ENCODE measurements at regions not wholly inside any gene's neighbourhood (a gene's known extent, or its start where the extent isn't known, plus 50 kb on each side); places are given as distances from the start of the nearest gene placed in this dataset.

DNA sequence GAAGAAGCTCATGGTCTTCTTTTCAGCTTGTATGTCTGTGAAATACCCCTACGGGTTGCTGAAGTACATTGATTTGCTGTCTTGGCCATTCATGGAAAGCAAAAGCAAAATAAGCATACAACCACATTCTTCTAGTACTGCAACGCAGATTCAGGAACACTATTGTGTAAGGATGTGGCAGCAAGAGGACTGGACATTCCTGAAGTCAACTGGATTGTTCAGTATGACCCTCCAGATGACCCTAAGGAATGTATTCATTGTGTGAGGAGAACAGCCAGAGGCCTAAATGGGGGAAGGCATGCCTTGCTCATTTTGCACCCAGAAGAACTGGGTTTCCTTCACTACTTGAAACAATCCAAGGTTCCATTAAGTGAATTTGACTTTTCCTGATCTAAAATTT lies 133.4 kb upstream of the ANKRD1 start:
- H3K27me3 ChIP-seq: no peaks in the 10 kb centered on the region
- WGBS, 4 donors: 59 to 85% (median 76%) methylated on average over 2 of the region's 2 CpGs
- H3K4me1 ChIP-seq: peaks cover 0 to 30% (median 5%) of the 10 kb centered on the region in 12 donors
- no peak for TF ChIP-seq POLR2A (IDR thresholded peaks at IDR 0.05)
- TF ChIP-seq, protein P1, sequence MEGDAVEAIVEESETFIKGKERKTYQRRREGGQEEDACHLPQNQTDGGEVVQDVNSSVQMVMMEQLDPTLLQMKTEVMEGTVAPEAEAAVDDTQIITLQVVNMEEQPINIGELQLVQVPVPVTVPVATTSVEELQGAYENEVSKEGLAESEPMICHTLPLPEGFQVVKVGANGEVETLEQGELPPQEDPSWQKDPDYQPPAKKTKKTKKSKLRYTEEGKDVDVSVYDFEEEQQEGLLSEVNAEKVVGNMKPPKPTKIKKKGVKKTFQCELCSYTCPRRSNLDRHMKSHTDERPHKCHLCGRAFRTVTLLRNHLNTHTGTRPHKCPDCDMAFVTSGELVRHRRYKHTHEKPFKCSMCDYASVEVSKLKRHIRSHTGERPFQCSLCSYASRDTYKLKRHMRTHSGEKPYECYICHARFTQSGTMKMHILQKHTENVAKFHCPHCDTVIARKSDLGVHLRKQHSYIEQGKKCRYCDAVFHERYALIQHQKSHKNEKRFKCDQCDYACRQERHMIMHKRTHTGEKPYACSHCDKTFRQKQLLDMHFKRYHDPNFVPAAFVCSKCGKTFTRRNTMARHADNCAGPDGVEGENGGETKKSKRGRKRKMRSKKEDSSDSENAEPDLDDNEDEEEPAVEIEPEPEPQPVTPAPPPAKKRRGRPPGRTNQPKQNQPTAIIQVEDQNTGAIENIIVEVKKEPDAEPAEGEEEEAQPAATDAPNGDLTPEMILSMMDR (IDR thresholded peaks at IDR 0.05): no peak
- intact Hi-C loops (cut with DNase I): no loop called here
- no peak for ATAC-seq
- no peak overlapping the region for H3K27ac ChIP-seq
- H3K4me3 ChIP-seq: no peak overlapping the region
- H3K9me3 ChIP-seq: no peaks in the 10 kb centered on the region
- DNase-seq: no peak
- H3K36me3 ChIP-seq: no peaks in the 10 kb centered on the region

- H3K27ac ChIP-seq: no peak overlapping the region
- intact Hi-C loops (cut with DNase I): no loop called here
- ATAC-seq (no peak), DNase-seq (no peak)
- H3K27me3 ChIP-seq: no peaks in the 10 kb centered on the region
- TF ChIP-seq, protein P1 (IDR thresholded peaks at IDR 0.05): no peak
- TF ChIP-seq POLR2A (IDR thresholded peaks at IDR 0.05): no peak
- H3K4me3 ChIP-seq: no peak overlapping the region
- peaks cover 0 to 6% (median 0%) of the 10 kb centered on the region in 12 donors for H3K4me1 ChIP-seq
- H3K36me3 ChIP-seq: no peaks in the 10 kb centered on the region
- no peaks in the 10 kb centered on the region for H3K9me3 ChIP-seq
Measured at GRCh38 chr10:91061187-91061586, 140.3 kb upstream of the ANKRD1 start.

GRCh38 chr10:91061608-91062007 lies 140.7 kb upstream of the ANKRD1 start:
- no peak for TF ChIP-seq POLR2A (IDR thresholded peaks at IDR 0.05)
- TF ChIP-seq, protein P1 (IDR thresholded peaks at IDR 0.05): no peak
- peaks cover 0 to 9% (median 0%) of the 10 kb centered on the region in 12 donors for H3K4me1 ChIP-seq
- intact Hi-C loops (cut with DNase I): no loop called here
- WGBS, 4 donors: 53 to 62% (median 57%) methylated on average over 2 of the region's 2 CpGs
- ATAC-seq (no peak), DNase-seq (no peak)
- no peaks in the 10 kb centered on the region for H3K9me3 ChIP-seq
- H3K27me3 ChIP-seq: no peaks in the 10 kb centered on the region
- H3K36me3 ChIP-seq: no peaks in the 10 kb centered on the region
- no peak overlapping the region for H3K4me3 ChIP-seq
- no peak overlapping the region for H3K27ac ChIP-seq

- H3K27ac ChIP-seq: no peak overlapping the region
- peaks cover 0 to 9% (median 0%) of the 10 kb centered on the region in 12 donors for H3K4me1 ChIP-seq
- no peak for TF ChIP-seq POLR2A (IDR thresholded peaks at IDR 0.05)
- TF ChIP-seq, protein P1 (IDR thresholded peaks at IDR 0.05): no peak
- no peak overlapping the region for H3K4me3 ChIP-seq
- 79 to 86% (median 81%) methylated on average over 3 of the region's 3 CpGs for WGBS, 4 donors
- H3K9me3 ChIP-seq: no peaks in the 10 kb centered on the region
- DNase-seq (no peak), ATAC-seq (no peak)
- H3K36me3 ChIP-seq: no peaks in the 10 kb centered on the region
- no peaks in the 10 kb centered on the region for H3K27me3 ChIP-seq
- intact Hi-C loops (cut with DNase I): no loop called here
Measured at GRCh38 chr10:91062091-91062490, 141.2 kb upstream of the ANKRD1 start.
